Fibroblast of skin of scalp (primary cell): ENCODE measurements at regions not wholly inside any gene's neighbourhood (a gene's known extent, or its start where the extent isn't known, plus 50 kb on each side); places are given as distances from the start of the nearest gene placed in this dataset.

Experiments
- DNase-seq: peaks from one replicate; pipeline ENCODE4 v3.0.0-alpha.2; 2013

DNA sequence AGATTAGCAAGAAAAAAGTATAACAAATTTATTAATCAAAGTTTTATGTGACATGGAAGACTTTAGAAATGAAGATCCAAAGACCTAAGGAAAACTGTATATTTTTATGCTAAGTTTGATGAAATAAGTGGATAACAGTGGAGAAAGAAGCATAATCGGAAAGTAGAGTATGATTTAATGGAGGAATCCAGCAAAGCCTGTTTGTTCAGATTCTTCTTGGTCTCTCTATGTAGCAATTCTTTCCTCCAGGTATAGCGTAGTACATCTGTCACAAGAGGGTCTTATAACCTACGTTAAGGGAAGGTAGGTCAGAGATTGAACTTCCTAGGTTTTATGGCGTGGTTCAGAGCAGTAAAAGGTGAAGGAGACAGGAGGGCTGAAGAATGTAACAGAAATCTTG is 600.6 kb upstream of the CHORDC1 start:
- no peak for DNase-seq

DNA sequence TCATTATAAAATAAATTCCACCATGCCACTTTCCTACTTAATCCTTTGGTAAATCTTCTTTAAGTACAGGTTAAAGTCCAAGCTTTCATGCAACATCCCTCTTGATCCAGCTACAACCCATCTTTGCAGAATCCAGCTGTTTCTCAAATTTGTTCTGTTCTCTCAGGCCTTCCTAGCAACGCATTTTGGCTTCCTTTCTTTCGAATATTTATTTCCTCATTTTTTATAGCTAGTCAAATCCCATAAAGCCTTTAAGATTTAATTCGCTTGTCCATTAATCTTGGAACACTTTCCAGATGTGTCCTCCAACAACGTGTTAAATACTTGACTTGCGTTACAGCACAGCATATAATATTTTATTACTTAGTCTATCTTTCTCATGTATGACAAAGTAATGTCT is 600.1 kb upstream of the CHORDC1 start:
- DNase-seq: no peak

DNA sequence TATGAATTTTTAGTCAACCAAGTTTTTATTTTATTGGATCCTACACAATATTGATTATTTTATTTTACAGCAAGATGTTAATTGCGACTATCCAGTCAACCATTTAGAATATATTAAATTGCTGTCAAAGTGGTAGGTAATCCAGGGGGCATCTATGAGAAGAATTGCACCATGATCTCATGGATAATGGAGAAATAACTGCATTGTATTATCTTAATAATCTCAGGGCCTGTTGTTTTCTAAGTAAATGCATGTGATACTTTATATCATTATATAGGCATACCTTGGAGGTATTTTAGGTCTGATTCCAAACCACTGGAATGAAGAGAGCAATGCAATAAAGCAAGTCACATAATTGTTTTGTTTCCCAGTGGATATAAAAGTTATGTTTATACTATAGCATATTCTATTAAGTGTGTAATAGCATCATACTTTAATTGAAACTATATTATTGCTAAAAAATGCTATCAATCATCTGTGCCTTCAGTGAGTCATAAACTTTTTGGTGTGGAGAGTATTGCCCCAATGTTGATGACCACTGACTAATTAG is 595.4 kb upstream of the CHORDC1 start:
- DNase-seq: no peak

DNA sequence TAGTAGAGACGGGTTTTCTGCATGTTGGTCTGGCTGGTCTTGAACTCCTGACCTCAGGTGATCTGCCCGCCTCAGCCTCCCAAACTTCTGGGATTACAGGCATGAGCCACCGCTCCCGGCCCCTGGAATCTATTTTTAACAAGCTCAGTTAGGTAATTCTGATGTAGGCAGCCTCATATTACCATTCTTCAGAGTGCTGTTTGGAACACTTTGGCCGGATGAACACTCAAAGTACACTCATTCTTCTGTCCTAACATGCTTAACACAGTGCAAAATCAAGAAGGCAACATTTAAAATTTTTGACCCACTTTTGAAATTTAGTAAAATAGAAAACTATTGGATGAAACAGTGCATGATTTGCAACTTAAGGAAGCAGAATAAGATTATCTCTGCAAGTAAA is 586.7 kb upstream of the CHORDC1 start:
- no peak for DNase-seq

DNA sequence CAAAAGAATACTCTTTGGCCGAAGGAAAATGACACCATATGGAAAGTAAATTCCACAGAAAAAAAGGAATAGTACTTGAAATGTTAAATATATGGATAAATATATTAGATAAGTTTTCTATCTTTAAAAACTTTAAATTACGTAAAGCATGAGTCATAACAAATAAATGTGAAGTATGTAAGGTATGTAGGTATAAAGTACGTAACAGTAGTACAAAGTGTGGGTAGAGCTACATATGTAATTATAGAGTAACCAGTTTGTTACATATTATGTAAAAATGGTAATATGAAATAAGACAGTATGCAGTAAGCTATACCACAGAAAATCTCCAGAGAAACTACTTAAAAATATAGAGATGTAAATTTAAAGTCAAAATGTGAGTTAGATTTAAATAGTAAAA is 582.3 kb upstream of the CHORDC1 start:
- DNase-seq: no peak

DNA sequence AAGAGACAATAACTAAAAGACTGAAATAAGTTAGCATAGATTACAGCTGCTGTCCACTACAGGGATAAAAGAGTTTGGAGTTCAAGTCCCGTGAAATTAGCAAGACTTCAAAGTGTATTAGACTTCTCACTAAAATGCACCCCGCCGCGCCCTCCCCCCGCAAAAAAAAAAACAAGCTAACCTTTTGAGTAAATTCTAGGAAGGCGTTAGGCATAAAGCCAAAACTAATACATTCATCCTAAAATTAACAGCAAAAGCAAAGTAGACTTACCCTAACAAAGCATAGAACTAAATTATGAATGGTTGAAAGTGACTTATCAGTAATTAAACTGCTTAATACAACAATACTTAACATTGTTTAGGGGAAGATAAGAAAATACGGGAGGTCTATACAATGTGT is 581.0 kb upstream of the CHORDC1 start:
- no peak for DNase-seq

DNA sequence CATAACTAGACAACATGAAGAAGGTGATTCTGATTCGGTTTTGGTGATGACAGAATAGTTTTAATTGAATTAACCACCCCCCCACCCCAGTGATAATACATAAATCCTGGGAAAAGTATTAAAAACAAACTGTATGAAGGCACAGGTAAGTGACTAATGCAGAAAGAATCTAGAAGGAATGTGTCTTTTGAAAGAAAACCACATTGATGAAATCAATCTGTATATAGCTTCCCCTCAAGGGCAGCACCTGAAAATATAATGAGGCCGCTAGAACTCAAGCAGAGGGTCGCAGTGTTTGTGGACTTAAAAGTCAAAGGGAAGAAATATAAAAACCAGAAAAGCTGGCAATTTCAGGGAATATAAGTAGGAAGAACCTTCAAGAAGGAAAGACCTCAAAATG is 580.5 kb upstream of the CHORDC1 start:
- DNase-seq: no peak

DNA sequence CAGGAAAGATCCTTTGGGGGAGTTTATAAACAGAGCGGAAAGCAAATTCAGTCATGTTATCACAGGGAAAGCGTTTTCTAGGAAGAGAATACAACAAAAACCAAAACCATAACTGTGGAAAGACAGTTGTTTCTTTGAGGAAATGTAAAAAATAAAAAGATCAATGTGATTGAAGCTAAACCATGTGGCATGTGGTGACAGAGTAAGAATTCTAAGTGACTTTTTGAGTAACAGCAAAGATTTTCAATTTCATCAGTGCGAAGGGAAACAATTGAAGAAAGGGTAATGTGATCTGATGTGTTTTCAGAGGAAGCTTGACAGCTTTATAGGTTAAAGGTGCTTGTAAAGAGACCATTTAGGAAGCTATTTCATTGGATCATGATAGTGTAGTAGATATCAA is 575.9 kb upstream of the CHORDC1 start:
- no peak for DNase-seq

DNA sequence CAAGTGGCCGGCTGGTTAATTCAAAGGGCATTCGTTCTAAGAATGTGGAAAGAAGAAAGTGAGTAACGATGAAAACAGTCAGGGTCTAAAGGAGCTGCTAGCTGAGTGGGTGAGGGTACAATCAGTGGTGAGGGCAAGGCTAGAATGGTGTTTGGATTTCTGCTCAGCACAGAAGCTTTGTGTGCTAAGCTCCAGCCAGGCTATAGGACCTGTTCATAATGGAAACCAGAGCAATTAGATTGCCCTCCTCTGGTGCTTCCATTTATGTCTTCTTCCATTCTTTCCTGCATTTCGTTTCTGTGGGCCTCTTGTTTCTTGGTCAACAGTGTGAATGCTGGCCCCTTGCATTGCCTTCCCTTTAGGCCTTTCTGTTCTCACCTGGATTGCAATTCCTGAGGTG is 572.9 kb upstream of the CHORDC1 start:
- no peak for DNase-seq

DNA sequence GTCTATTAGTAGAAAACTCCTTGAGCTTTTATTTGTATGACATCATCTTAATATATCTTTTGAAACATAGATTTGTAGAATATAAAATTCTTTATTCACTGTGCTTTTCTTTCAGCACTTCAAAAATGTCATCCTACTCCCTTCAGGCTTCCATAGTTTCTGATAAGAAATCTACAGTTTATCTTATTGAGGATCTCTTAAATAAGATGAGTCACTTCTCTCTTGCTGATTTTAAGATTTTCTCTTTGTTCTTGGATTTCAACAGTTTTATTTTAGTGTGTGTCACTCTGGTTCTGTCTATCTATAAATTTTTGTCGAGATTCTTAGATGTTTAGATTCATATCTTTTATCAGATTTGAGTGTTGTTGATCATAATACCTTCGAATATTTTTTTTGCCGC is 566.1 kb upstream of the CHORDC1 start:
- DNase-seq: no peak

DNA sequence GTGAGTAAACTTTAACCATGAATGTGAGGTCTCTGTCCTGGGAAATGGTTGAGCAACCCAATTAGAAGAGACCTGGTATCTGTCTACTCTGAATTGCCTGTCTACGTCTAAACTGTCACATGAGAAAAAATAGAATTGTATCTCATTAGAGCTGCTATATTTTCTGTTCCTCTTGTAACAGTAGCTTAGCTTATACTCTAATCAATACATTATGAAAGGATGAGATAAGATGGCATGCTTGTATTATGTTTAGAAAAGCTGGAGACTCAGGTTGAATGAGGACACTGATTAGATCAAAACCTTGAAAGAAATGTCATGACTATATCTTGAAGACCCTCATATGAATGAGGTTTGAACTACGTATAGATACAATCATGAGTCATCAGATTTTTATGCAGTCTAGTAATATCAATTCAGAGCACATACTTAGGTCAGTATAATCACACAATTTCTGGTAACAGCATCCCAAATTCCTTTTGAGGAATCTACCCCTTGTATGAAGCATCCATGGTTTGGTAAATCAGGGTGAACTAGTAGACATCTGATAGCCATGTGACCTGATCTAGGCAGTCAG is 561.5 kb upstream of the CHORDC1 start:
- DNase-seq: no peak

DNA sequence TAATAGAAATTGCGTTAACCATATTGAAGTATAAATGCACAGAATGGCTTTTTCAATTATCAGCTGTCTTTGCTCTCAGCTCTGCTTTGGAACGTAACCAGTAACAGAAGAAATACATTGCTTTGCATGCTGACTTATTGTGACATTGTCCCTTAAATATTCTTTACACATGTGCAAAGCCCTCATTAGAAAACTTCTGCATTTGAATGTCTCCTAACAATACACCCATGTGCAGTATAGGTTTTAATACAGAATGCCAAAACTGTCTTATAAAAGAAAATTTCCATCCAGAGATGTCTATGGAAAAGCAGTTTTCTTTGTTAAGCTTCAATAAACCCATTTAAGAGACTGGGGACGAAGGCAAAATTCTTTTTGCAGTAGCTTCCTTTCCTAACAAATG is 560.3 kb upstream of the CHORDC1 start:
- DNase-seq: no peak

DNA sequence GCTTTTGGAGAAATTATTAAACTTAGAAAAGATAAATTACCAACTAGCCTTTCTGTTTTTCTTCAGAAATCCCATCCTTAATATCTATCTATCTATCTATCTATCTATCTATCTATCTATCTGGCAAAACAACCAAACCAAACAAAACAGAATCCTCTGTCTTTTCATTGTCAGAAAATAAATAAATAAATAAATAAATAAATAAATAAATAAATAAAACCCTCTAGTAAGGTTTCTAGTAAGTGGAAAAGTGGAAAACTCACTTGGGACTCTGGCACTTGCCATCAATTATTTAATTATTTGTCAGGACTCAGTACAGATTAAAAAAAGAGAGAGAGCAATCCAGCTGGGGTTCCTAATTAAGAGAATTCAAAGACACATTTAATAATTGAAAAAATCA is 556.2 kb upstream of the CHORDC1 start:
- DNase-seq: no peak

DNA sequence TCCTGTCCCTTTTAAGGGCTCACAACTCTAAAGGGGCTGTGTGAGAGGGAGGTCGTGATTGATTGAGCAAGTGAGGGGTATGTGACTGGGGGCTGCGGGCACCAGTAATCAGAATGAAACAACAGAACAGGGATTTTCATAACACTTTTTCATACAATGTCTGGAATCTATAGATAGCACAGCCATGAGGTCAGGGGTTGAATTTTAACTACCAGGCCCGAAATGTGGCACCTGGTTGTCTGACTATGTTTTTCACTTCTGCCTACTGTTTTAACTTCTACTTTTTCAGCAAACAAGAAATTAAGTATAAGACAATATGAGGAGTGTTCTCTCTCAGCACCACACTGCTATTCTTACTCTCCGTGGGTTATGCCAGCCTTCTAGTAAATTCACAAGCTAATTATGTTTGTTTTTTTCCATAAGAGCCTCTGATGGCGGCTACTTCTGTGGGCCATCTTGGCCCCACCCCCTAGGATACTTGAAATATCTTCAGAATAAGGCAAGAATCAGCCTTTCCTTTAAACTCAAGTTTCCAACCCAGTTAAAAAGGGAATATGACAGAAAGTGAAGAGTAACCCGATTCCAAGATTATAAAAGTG is 552.8 kb upstream of the CHORDC1 start:
- no peak for DNase-seq

DNA sequence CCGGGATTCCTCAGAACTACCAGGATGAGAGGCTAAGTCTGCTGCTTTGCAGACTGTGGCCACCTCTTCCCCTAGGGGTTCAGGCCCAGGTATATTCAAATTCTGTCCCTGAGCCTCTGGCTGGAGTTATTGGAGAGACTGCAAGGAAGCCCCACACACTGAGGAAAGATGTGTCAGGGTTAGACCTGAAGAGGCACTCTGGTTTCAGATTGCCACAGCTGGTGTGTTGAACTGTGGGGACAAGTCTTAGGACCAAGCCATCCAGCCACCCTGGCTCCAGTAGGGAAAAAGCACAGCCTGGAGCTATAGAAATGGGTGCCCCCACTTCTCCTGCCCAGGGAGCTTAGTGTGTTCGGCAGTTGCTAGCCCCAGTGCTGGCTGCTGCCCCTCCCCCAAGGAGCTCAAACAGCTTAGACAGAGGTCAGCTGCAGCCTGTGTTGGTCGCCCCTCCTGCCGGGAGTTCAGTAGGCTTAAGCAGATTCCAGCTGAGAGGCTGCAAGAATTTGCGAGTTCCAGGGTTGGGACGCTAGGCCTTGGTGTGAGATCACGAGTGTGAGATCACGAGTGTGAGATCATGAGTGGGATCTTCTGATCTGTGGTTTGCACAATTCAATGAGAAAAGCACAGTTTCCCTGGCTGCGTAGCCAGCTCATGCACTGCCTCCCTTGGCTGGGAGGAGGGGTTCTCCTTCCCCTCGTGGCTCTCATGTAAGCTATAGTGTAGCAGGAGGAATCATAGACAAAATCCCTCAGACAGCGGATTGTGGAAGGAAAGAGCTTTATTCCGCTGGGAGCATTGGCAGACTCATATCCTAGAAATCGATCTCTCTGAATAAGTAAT is 552.1 kb upstream of the CHORDC1 start:
- DNase-seq: no peak

DNA sequence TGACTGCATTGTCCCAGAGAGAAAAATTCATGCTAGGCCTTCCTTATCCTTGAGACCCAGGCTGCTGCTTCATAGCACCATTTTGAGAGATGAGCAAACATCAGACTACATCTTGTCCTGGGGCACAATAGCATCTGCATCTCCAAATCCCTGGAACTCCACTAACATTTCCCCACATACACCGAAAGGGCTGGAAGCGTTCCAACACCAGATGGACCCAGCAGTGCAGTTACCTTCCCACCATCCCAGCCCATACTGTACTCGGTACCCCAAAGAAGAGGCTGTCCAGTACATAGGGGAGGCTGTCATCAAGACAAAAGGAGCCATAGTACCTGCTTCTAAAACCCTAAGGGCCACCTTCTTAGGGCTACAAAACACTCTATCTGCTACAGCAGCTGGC is 547.2 kb upstream of the CHORDC1 start:
- DNase-seq: no peak

DNA sequence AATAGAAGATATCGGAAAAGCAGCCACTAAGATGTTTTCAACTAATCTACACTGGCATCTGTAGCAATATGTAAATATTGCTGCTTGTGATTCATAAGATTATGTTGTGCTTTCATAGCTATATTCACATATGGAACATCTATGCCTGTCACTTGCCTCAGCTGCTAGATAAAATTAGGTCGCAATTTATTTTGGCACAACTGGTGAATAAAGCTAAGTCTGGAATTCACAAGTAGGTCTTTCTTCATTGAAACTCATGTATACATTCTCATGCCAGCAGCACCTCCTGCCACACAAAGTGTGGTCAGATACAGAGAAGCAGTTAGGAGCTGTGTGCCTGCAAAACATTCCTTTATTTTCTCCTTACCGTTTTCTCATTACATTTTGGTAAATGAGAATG is 543.3 kb upstream of the CHORDC1 start:
- no peak for DNase-seq

DNA sequence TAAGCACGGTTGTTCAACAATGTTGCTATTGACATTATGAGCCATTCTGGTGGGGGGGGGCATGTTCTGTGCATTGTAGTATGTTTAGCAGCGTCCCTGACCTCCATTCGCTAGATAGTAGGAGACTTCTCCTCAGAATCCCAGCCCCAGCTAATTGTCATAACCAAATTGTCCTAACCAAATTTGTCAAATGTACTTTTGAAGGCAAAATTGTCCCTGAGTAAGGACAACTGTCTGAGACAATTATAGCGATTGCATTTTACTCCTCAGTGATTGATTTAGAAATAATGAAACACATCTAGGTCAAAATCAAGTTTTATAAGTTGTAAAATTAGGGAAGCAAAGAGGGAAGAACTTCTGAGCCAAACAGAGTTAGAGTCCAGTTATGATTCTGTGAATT is 541.8 kb upstream of the CHORDC1 start:
- no peak for DNase-seq

DNA sequence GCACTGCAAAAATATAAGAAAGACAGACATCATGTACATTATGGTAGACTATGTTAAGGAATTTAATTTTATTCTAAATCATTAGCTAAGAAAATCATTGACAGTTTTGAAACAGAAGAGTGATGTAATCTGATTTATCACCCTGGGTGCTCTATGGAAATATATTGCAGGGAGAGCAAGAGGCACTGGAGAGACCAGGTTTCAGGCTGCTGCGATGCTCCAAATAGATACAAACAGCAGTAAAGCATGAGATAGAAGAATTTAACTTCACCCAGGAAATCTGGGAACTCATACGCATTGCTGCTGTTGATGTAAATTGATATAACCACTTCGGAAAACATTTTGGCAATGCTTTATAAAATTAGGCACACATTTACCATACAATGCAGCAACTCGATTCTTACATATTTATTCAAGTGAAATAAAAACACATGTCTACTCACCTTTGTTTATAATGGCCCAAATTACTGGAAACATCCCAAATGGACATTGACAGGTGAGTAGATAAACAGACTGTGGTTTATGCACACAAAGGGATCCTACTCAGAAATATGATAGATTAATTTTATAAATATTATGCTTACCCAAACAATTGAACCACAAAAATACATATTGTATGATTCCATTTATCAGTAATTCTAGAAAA is 535.1 kb upstream of the CHORDC1 start:
- DNase-seq: no peak

DNA sequence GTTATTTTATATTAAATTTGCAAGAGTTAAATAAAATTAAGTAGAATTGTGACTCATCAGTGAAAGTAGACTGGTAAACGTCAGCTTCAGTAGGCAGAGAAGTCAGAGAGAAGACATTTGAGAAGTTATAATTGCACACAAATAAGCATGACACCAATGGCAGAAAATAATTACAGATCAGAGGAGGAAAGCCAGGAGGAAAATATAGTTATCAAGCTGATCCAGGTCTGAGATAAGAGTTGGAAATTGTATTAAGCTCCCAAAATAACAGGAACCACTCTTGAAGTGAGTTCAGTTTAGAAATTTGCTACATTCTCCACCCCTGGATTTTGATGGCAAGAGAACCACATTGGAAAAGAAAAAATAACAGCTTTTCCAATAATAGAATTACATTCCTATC is 533.8 kb upstream of the CHORDC1 start:
- no peak for DNase-seq

DNA sequence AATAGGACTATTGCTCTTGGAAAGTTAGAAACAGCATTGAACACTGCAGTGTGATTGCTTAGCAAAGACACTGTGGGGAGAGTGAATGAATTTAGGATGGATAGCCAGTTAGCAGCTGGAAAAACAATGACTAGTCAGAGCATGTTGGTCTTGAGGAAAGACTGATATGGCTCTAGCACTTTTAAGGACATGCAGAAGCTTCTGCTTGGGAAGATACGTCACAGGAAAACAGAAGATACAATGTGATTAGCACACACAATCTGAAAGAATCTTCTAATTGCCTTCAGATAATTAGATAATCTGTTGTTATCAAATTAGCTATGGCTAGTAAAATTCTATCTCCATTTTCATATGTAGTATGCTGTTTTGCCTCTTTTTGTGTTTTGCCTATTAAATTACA is 530.7 kb upstream of the CHORDC1 start:
- DNase-seq: no peak

DNA sequence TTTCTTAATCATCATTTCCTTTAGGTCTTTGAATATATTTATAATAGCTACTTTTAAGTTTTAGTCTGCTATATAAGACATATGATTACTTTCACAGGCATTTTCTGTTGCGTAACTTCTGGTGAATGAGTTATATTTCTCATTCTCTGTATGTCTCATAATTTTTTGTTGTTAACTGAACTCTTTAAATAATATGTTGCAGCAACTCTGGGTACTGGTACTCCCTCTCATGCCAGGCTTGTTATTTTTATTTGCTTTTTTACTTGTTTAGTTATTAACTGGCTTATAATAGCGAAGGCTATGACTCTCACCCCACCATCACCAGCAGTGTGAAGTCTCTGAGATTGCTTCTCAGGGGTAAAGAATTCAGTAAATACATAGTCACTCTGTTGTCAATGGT is 524.2 kb upstream of the CHORDC1 start:
- peak; percentile 86 for DNase-seq

DNA sequence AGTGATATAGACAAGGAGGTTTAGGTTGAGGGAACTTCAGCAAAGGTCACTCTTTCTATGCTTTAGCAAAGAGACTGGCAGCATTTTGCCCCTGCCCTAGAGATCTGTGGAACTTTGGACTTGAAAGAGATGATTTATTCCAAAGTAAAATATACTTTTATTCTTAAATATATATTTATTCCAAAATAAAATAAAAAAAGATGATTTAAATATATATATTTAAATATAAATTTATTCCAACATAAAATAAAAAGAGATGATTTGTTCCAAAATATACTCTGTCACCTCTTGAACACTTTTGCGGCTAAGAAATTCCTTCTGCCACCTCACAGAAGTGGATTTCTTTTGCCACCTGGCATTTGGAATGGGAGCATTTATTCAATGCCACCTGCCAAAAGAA is 521.3 kb upstream of the CHORDC1 start:
- no peak for DNase-seq

DNA sequence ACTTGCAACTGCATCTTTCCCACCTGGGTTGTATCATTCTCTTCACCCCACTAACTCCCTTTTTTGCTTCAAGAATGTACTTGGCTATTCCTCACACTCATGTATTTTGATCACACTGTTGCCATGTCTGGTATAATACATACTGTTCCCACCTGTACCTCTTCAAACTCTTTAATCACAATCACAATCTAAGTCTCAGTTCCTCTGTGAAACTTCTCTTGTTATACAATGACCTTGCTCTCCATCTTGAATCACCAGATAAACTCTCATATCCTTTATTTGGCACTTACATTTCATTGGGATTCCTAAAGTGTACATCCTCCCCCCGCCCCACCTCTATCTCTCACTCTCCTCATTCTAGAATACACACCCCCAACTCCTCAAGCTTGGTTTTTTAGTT is 516.0 kb upstream of the CHORDC1 start:
- DNase-seq: no peak
